HepG2 (cell line): ENCODE measurements at regions not wholly inside any gene's neighbourhood (a gene's known extent, or its start where the extent isn't known, plus 50 kb on each side); places are given as distances from the start of the nearest gene placed in this dataset.

Source experiments
- ATAC-seq: fragments of 200-7000 bp; cut with Tn5 transposase; 3 replicates; pipeline ENCODE4 v1.9.1; 2020; ENCODE audit warnings: mild to moderate bottlenecking, moderate library complexity
- BruUV-seq: library from RNA; stranded (reverse); fragments of 400-500 nt; replicated peaks from 2 replicates; lab custom pipeline; 2021; lab: Mats Ljungman, UMichigan
- CTCF ChIA-PET: fragments of 300-600 bp; formaldehyde crosslinking; extraction: SDS; loops from one replicate; lab custom pipeline; 2021; ENCODE audit warnings: low total read pairs, inconsistent platforms, low intra/inter-chr PET ratio; lab: Yijun Ruan, JAX
- POLR2A ChIA-PET: fragments of 350-600 bp; sonication (Branson Sonifier 250); formaldehyde crosslinking; loops from one replicate; lab custom pipeline; 2020; ENCODE audit warnings: antibody characterized with exemption, inconsistent platforms; lab: Yijun Ruan, JAX
- DNase-seq: peaks from one replicate; pipeline ENCODE4 v3.0.0-alpha.2; 2015; ENCODE audit warnings: low spot score
- FAIRE-seq: peaks from 3 replicates; lab custom pipeline; 2011; peaks lifted over from hg19 to GRCh38; lab: Jason Lieb, UNC
- H2AFZ ChIP-seq: one replicate; pipeline ENCODE4 v1.6.1; 2011; ENCODE audit warnings: low read length, inconsistent platforms
- H3K27ac ChIP-seq: fragments of 300-600 bp; 3 replicates; pipeline ENCODE4 v1.8.0; 2011; ENCODE audit warnings: mixed run types, mild to moderate bottlenecking, mixed read lengths, low read length, inconsistent platforms; ENCODE audit not compliant: insufficient read depth; ENCODE audit errors: extremely low read length
- H3K27me3 ChIP-seq, 2 experiments: fragments of 200-600 bp in 1 of 2; 2 replicates in 1 of 2; 3 replicates in 1 of 2; pipeline versions ENCODE4 v1.6.0 to v1.8.0; 2011; ENCODE audit warnings: low read length in 2 of 2, mild to moderate bottlenecking in 2 of 2, moderate library complexity in 2 of 2, inconsistent platforms in 1 of 2; ENCODE audit not compliant: insufficient read depth in 2 of 2, control insufficient read depth in 1 of 2
- H3K36me3 ChIP-seq, 2 experiments: fragments of 200-600 bp in 1 of 2; replicated peaks in 1 of 2; 2 replicates in 1 of 2; 3 replicates in 1 of 2; pipeline versions ENCODE4 v1.5.1 to v1.8.0; 2011; ENCODE audit warnings: low read length in 2 of 2, inconsistent platforms in 1 of 2; ENCODE audit not compliant: insufficient read depth in 2 of 2, control insufficient read depth in 1 of 2
- H3K4me1 ChIP-seq: 2 replicates; pipeline ENCODE4 v1.5.1; 2012; ENCODE audit warnings: low read length, inconsistent platforms; ENCODE audit not compliant: insufficient read depth
- H3K4me2 ChIP-seq: 2 replicates; pipeline ENCODE4 v1.6.0; 2011; ENCODE audit warnings: low read depth, low read length, inconsistent platforms
- H3K4me3 ChIP-seq, 3 experiments: fragments of 200-600 bp in 1 of 3; sonication (generic), shearing (Covaris generic) in 1 of 3; replicated peaks in 1 of 3; 2 replicates each; pipeline ENCODE4 v1.5.1; 2011 to 2016; ENCODE audit warnings: low read length in 3 of 3, inconsistent platforms in 2 of 3, low read depth in 2 of 3, mild to moderate bottlenecking in 2 of 3, control low read depth in 1 of 3, mixed read lengths in 1 of 3; ENCODE audit not compliant: insufficient read depth in 1 of 3
- H3K79me2 ChIP-seq: one replicate; pipeline ENCODE4 v1.6.1; 2011; ENCODE audit warnings: low read length, inconsistent platforms; ENCODE audit not compliant: insufficient read depth
- H3K9ac ChIP-seq: 2 replicates; pipeline ENCODE4 v1.6.0; 2011; ENCODE audit warnings: mild to moderate bottlenecking, low read depth, low read length, inconsistent platforms; ENCODE audit not compliant: insufficient read depth
- H3K9me3 ChIP-seq: 2 replicates; pipeline ENCODE4 v1.5.1; 2012; ENCODE audit warnings: mild to moderate bottlenecking, low read length
- H4K20me1 ChIP-seq: 2 replicates; pipeline ENCODE4 v1.6.0; 2011; ENCODE audit warnings: inconsistent platforms, mild to moderate bottlenecking, low read length, moderate library complexity; ENCODE audit not compliant: insufficient read depth
- AKAP8 ChIP-seq: sonication (generic); formaldehyde crosslinking; IDR thresholded peaks from 2 replicates; pipeline ENCODE4 v1.5.1; 2020; ENCODE audit warnings: mild to moderate bottlenecking, missing genetic modification reagents
- KDM4B ChIP-seq: sonication (generic); formaldehyde crosslinking; IDR thresholded peaks from 2 replicates; pipeline ENCODE4 v1.4.0; 2020; ENCODE audit warnings: missing genetic modification reagents
- KDM5B ChIP-seq: sonication (generic); formaldehyde crosslinking; IDR thresholded peaks from 2 replicates; pipeline ENCODE4 v1.4.0; 2020; ENCODE audit warnings: missing genetic modification reagents, mild to moderate bottlenecking, borderline replicate concordance
- KMT2A ChIP-seq: sonication (generic); formaldehyde crosslinking; IDR thresholded peaks from 2 replicates; pipeline ENCODE4 v1.4.0; 2020; ENCODE audit warnings: missing genetic modification reagents
- MTA1 ChIP-seq: sonication (generic); formaldehyde crosslinking; IDR thresholded peaks from 2 replicates; pipeline ENCODE4 v1.4.0; 2020; ENCODE audit warnings: missing genetic modification reagents, mild to moderate bottlenecking, borderline replicate concordance
- NAIF1 ChIP-seq: sonication (generic); formaldehyde crosslinking; IDR thresholded peaks from 2 replicates; pipeline ENCODE4 v1.5.0; 2020; ENCODE audit warnings: mild to moderate bottlenecking, missing genetic modification reagents, borderline replicate concordance
- NR2C2 ChIP-seq: sonication (generic); formaldehyde crosslinking; IDR thresholded peaks from 2 replicates; pipeline ENCODE4 v1.4.0; 2020; ENCODE audit warnings: missing genetic modification reagents, mild to moderate bottlenecking, moderate library complexity, borderline replicate concordance
- NRL ChIP-seq: sonication (generic); formaldehyde crosslinking; IDR thresholded peaks from 2 replicates; pipeline ENCODE4 v1.5.0; 2020; ENCODE audit warnings: missing genetic modification reagents, mild to moderate bottlenecking, moderate library complexity, borderline replicate concordance
- ZIK1 ChIP-seq: sonication (generic); formaldehyde crosslinking; IDR thresholded peaks from 2 replicates; pipeline ENCODE4 v1.5.0; 2020; ENCODE audit warnings: mild to moderate bottlenecking, low read depth, missing genetic modification reagents, borderline replicate concordance
- ZNF281 ChIP-seq: sonication (generic); formaldehyde crosslinking; IDR thresholded peaks from 2 replicates; pipeline ENCODE4 v1.4.0; 2020; ENCODE audit warnings: missing genetic modification reagents, borderline replicate concordance
- ZNF407 ChIP-seq: sonication (generic); formaldehyde crosslinking; IDR thresholded peaks from one replicate; pipeline ENCODE4 v1.5.1; 2020; ENCODE audit warnings: mild to moderate bottlenecking, missing genetic modification reagents; ENCODE audit errors: not compliant biosample characterization
- ZNF556 ChIP-seq: sonication (generic); formaldehyde crosslinking; IDR thresholded peaks from 2 replicates; pipeline ENCODE4 v1.4.0; 2020; ENCODE audit warnings: mild to moderate bottlenecking, missing genetic modification reagents, borderline replicate concordance
- ZNF773 ChIP-seq: sonication (generic); formaldehyde crosslinking; IDR thresholded peaks from 2 replicates; pipeline ENCODE4 v1.4.0; 2020; ENCODE audit warnings: missing genetic modification reagents, borderline replicate concordance
- ZSCAN9 ChIP-seq: IDR thresholded peaks from 2 replicates; pipeline ENCODE4 v1.6.1; 2016; ENCODE audit warnings: borderline replicate concordance
- in situ Hi-C: cut with HindIII; loops from 2 replicates; pipeline ENCODE4 v1.10.0; 2017; ENCODE audit warnings: low pct_unique_long_range_greater_than_20kb; ENCODE audit not compliant: extremely low pct_ligation_motif_present
- intact Hi-C: fragments of 100-400 bp; cut with micrococcal nuclease; formaldehyde crosslinking; loops from one replicate; pipeline ENCODE4 v1.10.0; 2022; ENCODE audit not compliant: unreplicated experiment
- TF ChIP-seq, protein P1 (sequence below): sonication (generic); formaldehyde crosslinking; IDR thresholded peaks from 2 replicates; pipeline ENCODE4 v1.4.0; 2020; ENCODE audit warnings: mild to moderate bottlenecking, missing genetic modification reagents

GRCh38 chr21:14750041-14750440 lies 203.9 kb upstream of the SAMSN1 start:
- H3K36me3 ChIP-seq: no peaks in the 10 kb centered on the region
- DNase-seq (no peak), FAIRE-seq (no peak), ATAC-seq (no peak)
- no peaks in the 10 kb centered on the region for H3K27me3 ChIP-seq
- no peak overlapping the region for H3K9ac ChIP-seq
- intact Hi-C loops (no loop called here), in situ Hi-C loops (no loop called here)
- H3K79me2 ChIP-seq: no peaks in the 10 kb centered on the region
- BruUV-seq: no TSS peak
- ChIA-PET CTCF (no interaction called here), POLR2A (no interaction called here)
- H3K27ac ChIP-seq: no peak overlapping the region
- H3K4me2 ChIP-seq: no peak overlapping the region
- no peaks in the 10 kb centered on the region for H3K9me3 ChIP-seq
- H3K4me3 ChIP-seq: no peak overlapping the region
- no peak overlapping the region for H2AFZ ChIP-seq
- H3K4me1 ChIP-seq: no peaks in the 10 kb centered on the region
- no peaks in the 10 kb centered on the region for H4K20me1 ChIP-seq
- TF ChIP-seq ZNF773 (CRISPR knock-in tag) (no peak), NAIF1 (CRISPR knock-in tag) (no peak), ZNF407 (CRISPR knock-in tag) (no peak), NR2C2 (CRISPR knock-in tag) (no peak), KDM5B (CRISPR knock-in tag) (no peak), KMT2A (CRISPR knock-in tag) (no peak), KDM4B (CRISPR knock-in tag) (no peak), AKAP8 (CRISPR knock-in tag) (no peak), ZSCAN9 (no peak), ZIK1 (CRISPR knock-in tag) (no peak), MTA1 (CRISPR knock-in tag) (no peak), ZNF556 (no peak), ZNF281 (CRISPR knock-in tag) (no peak), NRL (CRISPR knock-in tag) (no peak)
- TF ChIP-seq, protein P1, sequence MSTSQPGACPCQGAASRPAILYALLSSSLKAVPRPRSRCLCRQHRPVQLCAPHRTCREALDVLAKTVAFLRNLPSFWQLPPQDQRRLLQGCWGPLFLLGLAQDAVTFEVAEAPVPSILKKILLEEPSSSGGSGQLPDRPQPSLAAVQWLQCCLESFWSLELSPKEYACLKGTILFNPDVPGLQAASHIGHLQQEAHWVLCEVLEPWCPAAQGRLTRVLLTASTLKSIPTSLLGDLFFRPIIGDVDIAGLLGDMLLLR (CRISPR knock-in tag): no peak
